Thyroid gland (tissue), 4 donors: ENCODE measurements at regions not wholly inside any gene's neighbourhood (a gene's known extent, or its start where the extent isn't known, plus 50 kb on each side); places are given as distances from the start of the nearest gene placed in this dataset.

Source experiments
- DNase-seq, 2 donors: peaks; one replicate each; pipeline ENCODE4 v3.0.0-alpha.2; 2019
- H3K27ac ChIP-seq, 3 donors: fragments of 200-600 bp; sonication (generic); 1 replicate in 2 of 3; 2 replicates in 1 of 3; pipeline ENCODE4 v1.5.1; 2016 to 2019; ENCODE audit warnings: mild to moderate bottlenecking in 1 of 3, moderate library complexity in 1 of 3
- H3K27me3 ChIP-seq: fragments of 200-600 bp; sonication (generic); one replicate; pipeline ENCODE4 v1.5.1; 2019
- H3K36me3 ChIP-seq, 2 donors: fragments of 200-600 bp; sonication (generic); one replicate each; pipeline ENCODE4 v1.5.1; 2016 to 2019
- H3K4me1 ChIP-seq, 2 donors: fragments of 200-600 bp; sonication (generic); one replicate each; pipeline ENCODE4 v1.5.1; 2017 to 2019
- H3K4me3 ChIP-seq, 3 donors: fragments of 200-600 bp; sonication (generic); replicated peaks in 1 of 3; 1 replicate in 2 of 3; 2 replicates in 1 of 3; pipeline ENCODE4 v1.5.1; 2016; ENCODE audit warnings: mild to moderate bottlenecking in 1 of 3
- H3K9me3 ChIP-seq: fragments of 200-600 bp; sonication (generic); one replicate; pipeline ENCODE4 v1.5.1; 2017
- CTCF ChIP-seq, 6 experiments: fragments of 200-600 bp in 3 of 6; fragments of 450-650 bp in 3 of 6; sonication (generic) in 3 of 6; IDR thresholded peaks; one replicate each; pipeline ENCODE4 v1.5.1; 2016 to 2019; ENCODE audit warnings: antibody characterized with exemption in 6 of 6, mild to moderate bottlenecking in 2 of 6, inconsistent platforms in 1 of 6, moderate library complexity in 1 of 6
- POLR2A ChIP-seq, 2 donors: fragments of 450-650 bp; IDR thresholded peaks; one replicate each; pipeline ENCODE4 v1.6.1; 2017; ENCODE audit warnings: antibody characterized with exemption in 2 of 2, mild to moderate bottlenecking in 2 of 2, moderate library complexity in 1 of 2
- WGBS, 2 donors: methylation state at CpG; one replicate each; pipeline ENCODE4 v1.1.5; 2017; 5-methylcytosine and 5-hydroxymethylcytosine counted together
- intact Hi-C: fragments of 100-400 bp; cut with DNase I; formaldehyde crosslinking; loops from one replicate; pipeline ENCODE4 v1.15.1; 2023

GRCh38 chr3:137205394-137206045, 247.7 kb downstream of the IL20RB start:
- no peak overlapping the region for H3K4me3 ChIP-seq
- no peaks in the 10 kb centered on the region for H3K4me1 ChIP-seq
- no peaks in the 10 kb centered on the region for H3K9me3 ChIP-seq
- no peak for DNase-seq
- no peak for TF ChIP-seq CTCF (IDR thresholded peaks at IDR 0.05)
- TF ChIP-seq POLR2A (IDR thresholded peaks at IDR 0.05), result no peak
- intact Hi-C loops, result no loop called here
- no peaks in the 10 kb centered on the region for H3K27me3 ChIP-seq
- no peaks in the 10 kb centered on the region for H3K36me3 ChIP-seq
- H3K27ac ChIP-seq, result no peak overlapping the region
- WGBS, 2 donors, result 27 to 29% methylated on average over 5 of the region's 5 CpGs

- TF ChIP-seq CTCF (IDR thresholded peaks at IDR 0.05) (no peak), POLR2A (IDR thresholded peaks at IDR 0.05) (no peak)
- H3K36me3 ChIP-seq, result no peaks in the 10 kb centered on the region
- no peak overlapping the region for H3K27ac ChIP-seq
- no peak overlapping the region for H3K4me3 ChIP-seq
- no peaks in the 10 kb centered on the region for H3K27me3 ChIP-seq
- H3K9me3 ChIP-seq, result no peaks in the 10 kb centered on the region
- H3K4me1 ChIP-seq, result no peaks in the 10 kb centered on the region
- DNase-seq, result no peak
- intact Hi-C loops, result no loop called here
- WGBS, 2 donors, result 91 to 96% methylated on average over 1 of the region's 1 CpG
Measured at GRCh38 chr3:137207616-137208015, 249.8 kb downstream of the IL20RB start.

GRCh38 chr3:137217733-137218132, 259.9 kb downstream of the IL20RB start:
- Histone ChIP-seq H3K36me3 (no peaks in the 10 kb centered on the region), H3K27me3 (no peaks in the 10 kb centered on the region), H3K4me3 (no peak overlapping the region), H3K9me3 (no peaks in the 10 kb centered on the region), H3K4me1 (no peaks in the 10 kb centered on the region), H3K27ac (no peak overlapping the region)
- TF ChIP-seq POLR2A (IDR thresholded peaks at IDR 0.05), result no peak
- TF ChIP-seq CTCF (IDR thresholded peaks at IDR 0.05), result no peak
- intact Hi-C loops, result no loop called here
- WGBS, 2 donors, result 27 to 37% methylated on average over 5 of the region's 5 CpGs
- DNase-seq, result no peak

- WGBS, 2 donors, result 83 to 91% methylated on average over 1 of the region's 1 CpG
- intact Hi-C loops, result no loop called here
Measured at GRCh38 chr3:137219801-137220445, 262.1 kb downstream of the IL20RB start.

More at GRCh38 chr3:137219801-137220445, 262.1 kb downstream of the IL20RB start:
- no peak for TF ChIP-seq POLR2A (IDR thresholded peaks at IDR 0.05)
- TF ChIP-seq CTCF (IDR thresholded peaks at IDR 0.05), result no peak
- Histone ChIP-seq H3K4me1 (no peaks in the 10 kb centered on the region), H3K27ac (no peak overlapping the region), H3K9me3 (no peaks in the 10 kb centered on the region), H3K27me3 (no peaks in the 10 kb centered on the region), H3K36me3 (no peaks in the 10 kb centered on the region), H3K4me3 (no peak overlapping the region)
- no peak for DNase-seq
